H9 (cell line): ENCODE measurements at regions not wholly inside any gene's neighbourhood (a gene's known extent, or its start where the extent isn't known, plus 50 kb on each side); places are given as distances from the start of the nearest gene placed in this dataset.

Experiments
- DNase-seq: peaks from one replicate; pipeline ENCODE4 v3.0.0-alpha.2; 2017
- H2AFZ ChIP-seq: one replicate; pipeline ENCODE4 v1.6.1; 2013; ENCODE audit warnings: mild to moderate bottlenecking, low read length, control low read depth, moderate library complexity
- H2AK5ac ChIP-seq: 2 replicates; pipeline ENCODE4 v1.6.1; 2013; ENCODE audit warnings: low read length, control low read depth, mixed read lengths; ENCODE audit not compliant: insufficient read length
- H2BK120ac ChIP-seq: one replicate; pipeline ENCODE4 v1.6.1; 2013; ENCODE audit warnings: low read depth, mild to moderate bottlenecking, low read length, control low read depth, inconsistent platforms; ENCODE audit not compliant: poor library complexity, severe bottlenecking
- H2BK12ac ChIP-seq: 2 replicates; pipeline ENCODE4 v1.6.1; 2013; ENCODE audit warnings: low read length, control low read depth, mixed read lengths, low read depth; ENCODE audit not compliant: insufficient read length
- H2BK15ac ChIP-seq: 2 replicates; pipeline ENCODE4 v1.6.1; 2013; ENCODE audit warnings: low read depth, low read length, control low read depth
- H2BK20ac ChIP-seq: one replicate; pipeline ENCODE4 v1.6.1; 2013; ENCODE audit warnings: low read depth, mild to moderate bottlenecking, low read length, control low read depth, inconsistent platforms; ENCODE audit not compliant: poor library complexity, severe bottlenecking
- H2BK5ac ChIP-seq: 2 replicates; pipeline ENCODE4 v1.6.1; 2013; ENCODE audit warnings: low read length, control low read depth, mixed read lengths; ENCODE audit not compliant: insufficient read length
- H3K14ac ChIP-seq: 2 replicates; pipeline ENCODE4 v1.6.1; 2013; ENCODE audit warnings: low read length, control low read depth; ENCODE audit not compliant: insufficient read depth
- H3K18ac ChIP-seq: 2 replicates; pipeline ENCODE4 v1.6.1; 2013; ENCODE audit warnings: low read depth, mild to moderate bottlenecking, mixed read lengths, low read length, control low read depth; ENCODE audit not compliant: insufficient read length
- H3K23ac ChIP-seq: 2 replicates; pipeline ENCODE4 v1.6.1; 2013; ENCODE audit warnings: low read length, control low read depth, mixed read lengths, low read depth; ENCODE audit not compliant: insufficient read length
- H3K23me2 ChIP-seq: 2 replicates; pipeline ENCODE4 v1.6.1; 2013; ENCODE audit warnings: low read depth, mild to moderate bottlenecking, mixed read lengths, low read length, control low read depth; ENCODE audit not compliant: insufficient read length, poor library complexity, severe bottlenecking
- H3K27ac ChIP-seq: 2 replicates; pipeline ENCODE4 v1.5.1; 2013; ENCODE audit warnings: low read length, control low read depth, mixed read lengths, low read depth; ENCODE audit not compliant: insufficient read length
- H3K27me3 ChIP-seq: 2 replicates; pipeline ENCODE4 v1.6.1; 2013; ENCODE audit warnings: low read length, control low read depth, inconsistent platforms; ENCODE audit not compliant: insufficient read depth
- H3K4ac ChIP-seq: 2 replicates; pipeline ENCODE4 v1.6.1; 2013; ENCODE audit warnings: low read depth, mild to moderate bottlenecking, control low read depth, inconsistent platforms, low read length, moderate library complexity
- H3K4me1 ChIP-seq: 2 replicates; pipeline ENCODE4 v1.6.1; 2013; ENCODE audit warnings: low read length, control low read depth, inconsistent platforms; ENCODE audit not compliant: insufficient read depth
- H3K4me2 ChIP-seq: 2 replicates; pipeline ENCODE4 v1.6.1; 2013; ENCODE audit warnings: low read length, control low read depth, mixed read lengths; ENCODE audit not compliant: insufficient read length, insufficient read depth
- H3K56ac ChIP-seq: 2 replicates; pipeline ENCODE4 v1.6.1; 2013; ENCODE audit warnings: low read depth, mild to moderate bottlenecking, mixed read lengths, low read length, control low read depth; ENCODE audit not compliant: insufficient read length
- H3K79me1 ChIP-seq: 2 replicates; pipeline ENCODE4 v1.6.1; 2013; ENCODE audit warnings: low read depth, mild to moderate bottlenecking, moderate library complexity, low read length, control low read depth, inconsistent platforms; ENCODE audit not compliant: insufficient read depth, poor library complexity, severe bottlenecking
- H3K79me2 ChIP-seq: 2 replicates; pipeline ENCODE4 v1.6.1; 2013; ENCODE audit warnings: low read length, control low read depth, inconsistent platforms; ENCODE audit not compliant: insufficient read depth
- H3K9ac ChIP-seq: 2 replicates; pipeline ENCODE4 v1.6.1; 2013; ENCODE audit warnings: low read length, control low read depth, mixed read lengths; ENCODE audit not compliant: insufficient read length; ENCODE audit errors: extremely low read depth
- H3K9me3 ChIP-seq: one replicate; pipeline ENCODE4 v1.6.1; 2013; ENCODE audit warnings: low read depth, low read length, inconsistent platforms; ENCODE audit not compliant: control insufficient read depth
- H3T11ph ChIP-seq: one replicate; pipeline ENCODE4 v1.6.1; 2013; ENCODE audit warnings: mild to moderate bottlenecking, low read length, control low read depth, inconsistent platforms
- H4K20me1 ChIP-seq: one replicate; pipeline ENCODE4 v1.6.1; 2013; ENCODE audit not compliant: control insufficient read depth, insufficient read length, insufficient read depth
- H4K5ac ChIP-seq: 2 replicates; pipeline ENCODE4 v1.6.1; 2013; ENCODE audit warnings: low read depth, mild to moderate bottlenecking, mixed read lengths, low read length, control low read depth; ENCODE audit not compliant: insufficient read length
- H4K8ac ChIP-seq: replicated peaks from 2 replicates; pipeline ENCODE4 v1.6.1; 2013; ENCODE audit warnings: low read length, control low read depth, mixed read lengths, low read depth; ENCODE audit not compliant: insufficient read length
- H4K91ac ChIP-seq: 2 replicates; pipeline ENCODE4 v1.6.1; 2013; ENCODE audit warnings: low read depth, mild to moderate bottlenecking, moderate library complexity, mixed read lengths, low read length, control low read depth; ENCODE audit not compliant: insufficient read length
- H3K27ac Mint-ChIP-seq, 3 experiments: 2 replicates in 2 of 3; 3 replicates in 1 of 3; pipeline ENCODE4 v1.8.0; 2020 to 2021; ENCODE audit warnings: mixed read lengths in 3 of 3, mild to moderate bottlenecking in 1 of 3, moderate library complexity in 1 of 3
- H3K27me3 Mint-ChIP-seq: 2 replicates; pipeline ENCODE4 v1.8.0; 2021; ENCODE audit warnings: low read depth, mild to moderate bottlenecking, moderate library complexity, mixed read lengths
- H3K36me3 Mint-ChIP-seq, 3 experiments: 2 replicates in 2 of 3; 3 replicates in 1 of 3; pipeline ENCODE4 v1.8.0; 2020 to 2021; ENCODE audit warnings: low read depth in 3 of 3, mixed read lengths in 3 of 3; ENCODE audit not compliant: insufficient read depth in 1 of 3
- H3K4me1 Mint-ChIP-seq, 2 experiments: 2 replicates each; pipeline ENCODE4 v1.8.0; 2020; ENCODE audit warnings: mixed read lengths in 2 of 2
- H3K4me3 Mint-ChIP-seq, 2 experiments: 2 replicates in 1 of 2; 3 replicates in 1 of 2; pipeline ENCODE4 v1.8.0; 2020 to 2021; ENCODE audit warnings: mild to moderate bottlenecking in 2 of 2, mixed read lengths in 2 of 2, moderate library complexity in 1 of 2
- H3K9me3 Mint-ChIP-seq, 2 experiments: 2 replicates in 1 of 2; 3 replicates in 1 of 2; pipeline ENCODE4 v1.8.0; 2020; ENCODE audit warnings: mild to moderate bottlenecking in 2 of 2, mixed read lengths in 2 of 2, moderate library complexity in 1 of 2
- CTCF ChIP-seq: fragments of 200-600 bp; sonication (generic); conservative IDR thresholded peaks from 3 replicates; pipeline ENCODE4 v1.8.0; 2021; ENCODE audit warnings: antibody characterized with exemption, mild to moderate bottlenecking
- WGBS: extraction: QIAGEN DNeasy Blood & Tissue Kit; methylation state at CpG from one replicate; pipeline ENCODE4 v1.1.7; 2013; ENCODE audit warnings: missing lambda C conversion rate, low lambda C conversion rate, mixed read lengths; ENCODE audit not compliant: insufficient read length; ENCODE audit errors: extremely low coverage; 5-methylcytosine and 5-hydroxymethylcytosine counted together

DNA sequence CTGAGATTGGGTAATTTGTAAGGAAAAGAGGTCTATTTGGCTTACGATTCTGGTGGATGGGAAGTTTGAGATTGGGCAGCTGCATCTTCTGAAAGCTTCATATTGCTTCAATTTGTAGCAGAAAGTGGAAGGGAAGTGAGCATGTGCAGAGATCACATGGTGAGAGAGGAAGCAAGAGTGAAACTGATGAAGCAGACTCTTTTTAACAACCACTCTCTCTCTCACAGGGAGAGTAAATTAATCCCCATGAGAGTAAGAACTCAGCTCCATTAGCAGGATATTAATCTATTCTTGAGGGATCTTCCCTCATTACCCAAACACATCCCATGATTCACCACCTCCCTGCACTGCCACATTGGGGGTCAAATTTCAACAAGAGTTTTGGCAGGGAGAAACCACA is 298.5 kb upstream of the CELF4 start:
- Histone ChIP-seq H3K56ac (no peak overlapping the region), H3K4me2 (no peak overlapping the region), H4K91ac (no peak overlapping the region), H3K18ac (no peak overlapping the region), H2BK15ac (no peak overlapping the region), H2BK12ac (no peak overlapping the region), H3K14ac (no peak overlapping the region), H3K23ac (no peak overlapping the region), H3K79me2 (no peaks in the 10 kb centered on the region), H3K27me3 (no peaks in the 10 kb centered on the region; the same call in 1 of the 2 replicates), H3K4ac (no peak overlapping the region), H3K9ac (no peak overlapping the region), H4K8ac (no peak overlapping the region), H4K5ac (no peak overlapping the region), H3K27ac (no peak overlapping the region), H3K4me1 (no peaks in the 10 kb centered on the region), H2BK5ac (no peak overlapping the region), H3T11ph (no peak overlapping the region), H3K79me1 (no peaks in the 10 kb centered on the region), H3K9me3 (no peaks in the 10 kb centered on the region), H2AFZ (no peak overlapping the region), H3K23me2 (no peaks in the 10 kb centered on the region), H2AK5ac (no peak overlapping the region), H4K20me1 (no peaks in the 10 kb centered on the region), H2BK120ac (no peak overlapping the region), H2BK20ac (no peak overlapping the region)
- DNase-seq = no peak
- Mint-ChIP-seq H3K9me3 (no peaks in the 10 kb centered on the region; a peak in 1 of 5 replicates), H3K27ac (no peak overlapping the region), H3K4me1 (no peaks in the 10 kb centered on the region), H3K36me3 (no peaks in the 10 kb centered on the region), H3K27me3 (no peaks in the 10 kb centered on the region; the same call in 1 of the 2 replicates), H3K4me3 (no peak overlapping the region)
- no peak for TF ChIP-seq CTCF
- no CpG with 5 or more reads among the region's 1 CpG for WGBS
